ENCODE measurements at regions not wholly inside any gene's neighbourhood (a gene's known extent, or its start where the extent isn't known, plus 50 kb on each side); places are given as distances from the start of the nearest gene placed in this dataset.
A peak's percentile ranks its signal among the peaks of the same experiment; 100 is the strongest.

- no peak for DNase-seq (ENCODE audit: extremely low read depth, low read depth, low spot score)
Observed at GRCh38 chr5:163770625-163771024, 265.2 kb downstream of the MAT2B start.

- no peak for DNase-seq (ENCODE audit: extremely low read depth, low read depth, low spot score)
Observed at GRCh38 chr5:163772241-163772640, 266.8 kb downstream of the MAT2B start.

GRCh38 chr5:163772644-163773043 lies 267.2 kb downstream of the MAT2B start:
- DNase-seq (ENCODE audit: extremely low read depth, low read depth, low spot score): no peak

GRCh38 chr5:163773226-163773625 lies 267.8 kb downstream of the MAT2B start:
- DNase-seq (ENCODE audit: extremely low read depth, low read depth, low spot score): no peak

- no peak for DNase-seq (ENCODE audit: extremely low read depth, low read depth, low spot score)
Observed at GRCh38 chr5:163789870-163790269, 284.5 kb downstream of the MAT2B start.

- DNase-seq (ENCODE audit: extremely low read depth, low read depth, low spot score): no peak
Observed at GRCh38 chr5:163790497-163790896, 285.1 kb downstream of the MAT2B start.

GRCh38 chr5:163794993-163795392 lies 289.6 kb downstream of the MAT2B start:
- DNase-seq (ENCODE audit: extremely low read depth, low read depth, low spot score): no peak

- DNase-seq (ENCODE audit: extremely low read depth, low read depth, low spot score): no peak
Observed at GRCh38 chr5:163807781-163808180, 302.4 kb downstream of the MAT2B start.

- DNase-seq (ENCODE audit: extremely low read depth, low read depth, low spot score): no peak
Observed at GRCh38 chr5:163809473-163809872, 304.1 kb downstream of the MAT2B start.

- DNase-seq (ENCODE audit: extremely low read depth, low read depth, low spot score): no peak
Observed at GRCh38 chr5:163813900-163814299, 308.5 kb downstream of the MAT2B start.

GRCh38 chr5:163815240-163815791 lies 309.9 kb downstream of the MAT2B start:
- DNase-seq (ENCODE audit: extremely low read depth, low read depth, low spot score): no peak

- no peak for DNase-seq (ENCODE audit: extremely low read depth, low read depth, low spot score)
Observed at GRCh38 chr5:163821142-163821541, 315.7 kb downstream of the MAT2B start.

GRCh38 chr5:163822548-163822947 lies 317.1 kb downstream of the MAT2B start:
- no peak for DNase-seq (ENCODE audit: extremely low read depth, low read depth, low spot score)

- DNase-seq (ENCODE audit: extremely low read depth, low read depth, low spot score): no peak
Observed at GRCh38 chr5:163825661-163826060, 320.2 kb downstream of the MAT2B start.

GRCh38 chr5:163826201-163826600 lies 320.8 kb downstream of the MAT2B start:
- no peak for DNase-seq (ENCODE audit: extremely low read depth, low read depth, low spot score)

- no peak for DNase-seq (ENCODE audit: extremely low read depth, low read depth, low spot score)
Observed at GRCh38 chr5:163832155-163832554, 326.7 kb downstream of the MAT2B start.

- no peak for DNase-seq (ENCODE audit: extremely low read depth, low read depth, low spot score)
Observed at GRCh38 chr5:163838738-163839137, 333.3 kb downstream of the MAT2B start.

- DNase-seq (ENCODE audit: extremely low read depth, low read depth, low spot score): no peak
Observed at GRCh38 chr5:163846512-163846911, 341.1 kb downstream of the MAT2B start.

GRCh38 chr5:163855754-163856153 lies 350.3 kb downstream of the MAT2B start:
- no peak for DNase-seq (ENCODE audit: extremely low read depth, low read depth, low spot score)

- peak; percentile 79 for DNase-seq (ENCODE audit: extremely low read depth, low read depth, low spot score)
Observed at GRCh38 chr5:163861670-163862069, 356.3 kb downstream of the MAT2B start.

GRCh38 chr5:163867324-163867723 lies 361.9 kb downstream of the MAT2B start:
- DNase-seq (ENCODE audit: extremely low read depth, low read depth, low spot score): peak; percentile 65

- peak; percentile 79 for DNase-seq (ENCODE audit: extremely low read depth, low read depth, low spot score)
Observed at GRCh38 chr5:163867738-163868137, 362.3 kb downstream of the MAT2B start.

- DNase-seq (ENCODE audit: extremely low read depth, low read depth, low spot score): no peak
Observed at GRCh38 chr5:163869581-163869980, 364.2 kb downstream of the MAT2B start.
